Tibial nerve (tissue), 4 donors: ENCODE measurements at regions not wholly inside any gene's neighbourhood (a gene's known extent, or its start where the extent isn't known, plus 50 kb on each side); places are given as distances from the start of the nearest gene placed in this dataset.

Source experiments
- DNase-seq, 2 donors: peaks; one replicate each; pipeline ENCODE4 v3.0.0-alpha.2; 2019; ENCODE audit warnings: low spot score in 2 of 2
- H3K27ac ChIP-seq, 4 donors: fragments of 200-600 bp; sonication (generic) in 3 of 4; one replicate each; pipeline ENCODE4 v1.5.1; 2017 to 2019; ENCODE audit warnings: mild to moderate bottlenecking in 1 of 4
- H3K27me3 ChIP-seq, 2 donors: fragments of 200-600 bp; sonication (generic) in 1 of 2; one replicate each; pipeline versions ENCODE4 v1.5.1 to v1.6.0; 2017 to 2019
- H3K36me3 ChIP-seq, 3 donors: fragments of 200-600 bp; sonication (generic); one replicate each; pipeline ENCODE4 v1.5.1; 2018 to 2019
- H3K4me1 ChIP-seq, 4 donors: fragments of 200-600 bp; sonication (generic) in 3 of 4; one replicate each; pipeline ENCODE4 v1.5.1; 2017 to 2019
- H3K4me3 ChIP-seq, 4 donors: fragments of 200-600 bp; sonication (generic) in 3 of 4; one replicate each; pipeline ENCODE4 v1.5.1; 2017 to 2019; ENCODE audit warnings: mild to moderate bottlenecking in 1 of 4, moderate library complexity in 1 of 4
- H3K9me3 ChIP-seq, 4 donors: fragments of 200-600 bp; sonication (generic) in 3 of 4; one replicate each; pipeline ENCODE4 v1.5.1; 2017 to 2019
- EP300 ChIP-seq, 2 donors: sonication (generic); formaldehyde crosslinking; IDR thresholded peaks; one replicate each; pipeline ENCODE4 v1.6.1; 2017; ENCODE audit warnings: antibody characterized with exemption in 2 of 2, mild to moderate bottlenecking in 1 of 2
- POLR2A ChIP-seq, 2 donors: fragments of 450-650 bp; IDR thresholded peaks; one replicate each; pipeline ENCODE4 v1.6.1; 2017; ENCODE audit warnings: antibody characterized with exemption in 2 of 2, mild to moderate bottlenecking in 2 of 2, moderate library complexity in 2 of 2
- WGBS, 2 donors: methylation state at CpG; one replicate each; pipeline ENCODE4 v1.1.5; 2018; 5-methylcytosine and 5-hydroxymethylcytosine counted together
- TF ChIP-seq, protein P1 (sequence below), 5 experiments: fragments of 200-600 bp in 3 of 5; fragments of 450-650 bp in 2 of 5; sonication (generic) in 3 of 5; IDR thresholded peaks; one replicate each; pipeline ENCODE4 v1.5.1; 2016 to 2019; ENCODE audit warnings: antibody characterized with exemption in 5 of 5, mild to moderate bottlenecking in 3 of 5, moderate library complexity in 2 of 5

DNA sequence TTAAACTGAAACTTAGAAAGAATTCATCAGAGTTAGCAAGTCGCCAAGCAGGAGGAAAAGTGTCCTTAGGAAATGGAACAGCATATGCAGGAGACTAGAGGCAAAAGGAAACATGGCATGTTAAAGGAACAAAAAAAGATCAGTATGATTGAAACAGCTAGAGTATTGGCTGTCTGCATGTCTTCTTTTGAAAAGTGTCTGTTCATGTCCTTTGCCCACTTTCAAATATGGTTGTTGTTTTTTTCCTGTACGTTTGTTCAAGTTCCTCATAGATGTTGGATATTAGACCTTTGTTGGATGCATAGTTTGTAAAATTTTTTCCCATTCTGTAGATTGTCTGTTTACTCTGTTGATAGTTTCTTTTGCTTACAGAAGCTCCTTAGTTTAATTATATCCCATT lies 161.6 kb downstream of the NR4A2 start:
- H3K27ac ChIP-seq: no peak overlapping the region
- peaks cover 0 to 13% (median 0%) of the 10 kb centered on the region in 4 donors for H3K9me3 ChIP-seq
- no peaks in the 10 kb centered on the region for H3K36me3 ChIP-seq
- 61 to 67% methylated on average over 2 of the region's 2 CpGs for WGBS, 2 donors
- no peak for TF ChIP-seq POLR2A (IDR thresholded peaks at IDR 0.05)
- TF ChIP-seq, protein P1, sequence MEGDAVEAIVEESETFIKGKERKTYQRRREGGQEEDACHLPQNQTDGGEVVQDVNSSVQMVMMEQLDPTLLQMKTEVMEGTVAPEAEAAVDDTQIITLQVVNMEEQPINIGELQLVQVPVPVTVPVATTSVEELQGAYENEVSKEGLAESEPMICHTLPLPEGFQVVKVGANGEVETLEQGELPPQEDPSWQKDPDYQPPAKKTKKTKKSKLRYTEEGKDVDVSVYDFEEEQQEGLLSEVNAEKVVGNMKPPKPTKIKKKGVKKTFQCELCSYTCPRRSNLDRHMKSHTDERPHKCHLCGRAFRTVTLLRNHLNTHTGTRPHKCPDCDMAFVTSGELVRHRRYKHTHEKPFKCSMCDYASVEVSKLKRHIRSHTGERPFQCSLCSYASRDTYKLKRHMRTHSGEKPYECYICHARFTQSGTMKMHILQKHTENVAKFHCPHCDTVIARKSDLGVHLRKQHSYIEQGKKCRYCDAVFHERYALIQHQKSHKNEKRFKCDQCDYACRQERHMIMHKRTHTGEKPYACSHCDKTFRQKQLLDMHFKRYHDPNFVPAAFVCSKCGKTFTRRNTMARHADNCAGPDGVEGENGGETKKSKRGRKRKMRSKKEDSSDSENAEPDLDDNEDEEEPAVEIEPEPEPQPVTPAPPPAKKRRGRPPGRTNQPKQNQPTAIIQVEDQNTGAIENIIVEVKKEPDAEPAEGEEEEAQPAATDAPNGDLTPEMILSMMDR (IDR thresholded peaks at IDR 0.05): no peak
- TF ChIP-seq EP300 (IDR thresholded peaks at IDR 0.05): no peak
- no peaks in the 10 kb centered on the region for H3K27me3 ChIP-seq
- H3K4me3 ChIP-seq: no peak overlapping the region
- no peaks in the 10 kb centered on the region for H3K4me1 ChIP-seq
- no peak for DNase-seq

DNA sequence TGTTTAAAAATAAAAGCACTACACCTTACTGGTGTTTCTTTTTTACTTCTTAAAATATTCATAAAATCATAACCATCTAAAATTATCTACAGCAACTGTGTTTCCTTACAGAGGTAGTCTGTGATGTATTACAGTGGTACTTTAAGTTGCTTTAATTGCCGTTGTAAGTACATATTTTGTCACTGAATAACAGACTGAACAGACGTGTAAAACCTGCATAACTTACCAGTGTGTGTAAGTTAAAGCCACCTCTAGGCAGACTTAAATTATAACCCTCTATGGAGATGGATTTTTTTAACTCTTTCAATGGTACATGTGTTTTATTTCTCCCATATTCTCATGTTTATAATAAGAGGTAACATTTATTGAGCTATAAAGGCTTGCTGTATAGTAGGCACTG lies 166.8 kb downstream of the NR4A2 start:
- H3K9me3 ChIP-seq: peaks cover 0 to under 1% (median 0%) of the 10 kb centered on the region in 4 donors
- H3K27me3 ChIP-seq: no peaks in the 10 kb centered on the region
- no peak for DNase-seq
- WGBS, 2 donors: 70 to 74% methylated on average over 2 of the region's 2 CpGs
- no peaks in the 10 kb centered on the region for H3K4me1 ChIP-seq
- no peak overlapping the region for H3K27ac ChIP-seq
- no peaks in the 10 kb centered on the region for H3K36me3 ChIP-seq
- H3K4me3 ChIP-seq: no peak overlapping the region
- TF ChIP-seq, protein P1 (IDR thresholded peaks at IDR 0.05): no peak
- no peak for TF ChIP-seq POLR2A (IDR thresholded peaks at IDR 0.05)
- no peak for TF ChIP-seq EP300 (IDR thresholded peaks at IDR 0.05)

DNA sequence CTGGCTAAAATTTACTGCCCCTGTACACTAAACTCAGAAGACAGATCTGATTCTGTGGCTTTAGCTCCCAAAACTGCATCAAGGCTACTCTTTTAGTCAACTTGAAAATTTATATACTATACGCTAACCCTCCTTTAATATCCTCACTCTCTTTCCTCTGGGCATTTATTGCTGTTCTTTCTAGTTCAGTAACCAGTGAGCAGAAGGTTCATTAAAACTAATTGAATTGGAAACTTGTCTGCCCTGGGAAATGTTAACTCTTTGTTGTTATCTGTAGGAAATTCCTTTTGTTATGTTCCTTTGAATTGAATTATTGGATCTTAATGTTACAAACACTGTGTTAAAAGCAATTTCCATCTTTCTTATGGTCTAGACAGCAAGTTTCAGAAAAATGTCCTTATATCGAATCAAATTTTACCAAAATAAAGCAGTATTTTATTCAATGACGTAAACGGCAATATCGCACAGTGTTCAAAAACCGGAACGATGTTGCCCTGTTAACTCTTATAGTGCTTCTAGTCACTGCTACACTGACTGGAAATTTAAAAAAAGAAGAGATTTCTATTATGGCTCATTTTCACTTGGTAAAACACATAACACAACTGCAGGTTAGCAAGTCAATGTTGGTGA lies 168.3 kb downstream of the NR4A2 start:
- Histone ChIP-seq H3K9me3 (no peaks in the 10 kb centered on the region), H3K27me3 (no peaks in the 10 kb centered on the region), H3K27ac (no peak overlapping the region), H3K36me3 (no peaks in the 10 kb centered on the region), H3K4me3 (peak overlapping the region in 1 of 4 donors; percentile 20), H3K4me1 (no peaks in the 10 kb centered on the region)
- DNase-seq: no peak
- TF ChIP-seq, protein P1 (IDR thresholded peaks at IDR 0.05): no peak
- TF ChIP-seq POLR2A (IDR thresholded peaks at IDR 0.05) (no peak), EP300 (IDR thresholded peaks at IDR 0.05) (no peak)
- 65 to 69% methylated on average over 7 of the region's 7 CpGs for WGBS, 2 donors

DNA sequence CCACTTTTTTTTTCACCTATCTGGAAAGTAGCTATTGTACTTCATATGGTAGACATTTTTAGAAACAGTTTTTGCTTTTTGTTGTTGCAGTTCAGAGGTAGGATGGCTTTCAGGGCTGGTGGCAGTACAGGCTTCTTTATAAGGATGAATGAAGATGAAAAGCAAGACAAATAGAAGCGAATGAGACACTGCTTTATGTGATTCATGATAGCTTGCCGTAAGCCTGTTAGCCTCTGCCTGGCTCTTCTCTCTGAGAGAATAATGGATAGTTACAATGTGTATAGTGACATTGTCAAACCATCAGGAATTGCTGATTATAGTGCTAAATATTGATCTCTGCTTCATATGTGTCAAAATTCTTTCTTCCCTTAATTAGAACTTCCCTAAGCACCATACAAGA lies 173.7 kb downstream of the NR4A2 start:
- WGBS, 2 donors: 69 to 77% methylated on average over 2 of the region's 2 CpGs
- Histone ChIP-seq H3K9me3 (no peaks in the 10 kb centered on the region), H3K4me1 (peaks cover 0 to 5% (median 2%) of the 10 kb centered on the region in 4 donors), H3K27me3 (no peaks in the 10 kb centered on the region), H3K27ac (no peak overlapping the region), H3K4me3 (no peak overlapping the region), H3K36me3 (no peaks in the 10 kb centered on the region)
- DNase-seq: no peak
- TF ChIP-seq, protein P1 (IDR thresholded peaks at IDR 0.05): no peak
- no peak for TF ChIP-seq POLR2A (IDR thresholded peaks at IDR 0.05)
- no peak for TF ChIP-seq EP300 (IDR thresholded peaks at IDR 0.05)

DNA sequence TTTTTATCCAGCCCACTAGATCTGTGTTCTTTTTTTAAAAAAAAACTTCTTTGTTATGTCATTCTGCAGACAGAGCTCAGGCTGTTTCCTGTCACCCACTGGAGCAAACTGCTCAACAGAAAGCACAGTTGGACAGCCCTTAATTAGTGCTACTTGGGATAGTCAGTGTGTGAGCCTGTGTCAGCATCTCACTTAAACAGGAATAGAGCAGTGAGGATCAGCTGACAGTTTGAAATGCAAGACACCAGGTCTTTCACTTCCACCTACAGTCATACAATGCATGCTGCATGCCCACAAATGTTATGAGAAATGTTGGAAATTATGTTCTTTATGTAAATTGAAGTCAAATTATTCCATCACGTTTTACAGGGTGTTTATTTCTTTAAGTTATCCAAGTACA lies 174.9 kb downstream of the NR4A2 start:
- DNase-seq: no peak
- H3K36me3 ChIP-seq: no peaks in the 10 kb centered on the region
- H3K27ac ChIP-seq: peak overlapping the region in 1 of 4 donors; percentile 47
- no peak overlapping the region for H3K4me3 ChIP-seq
- no peaks in the 10 kb centered on the region for H3K9me3 ChIP-seq
- H3K4me1 ChIP-seq: peaks cover 0 to 5% (median 2%) of the 10 kb centered on the region in 4 donors
- H3K27me3 ChIP-seq: no peaks in the 10 kb centered on the region
- no peak for TF ChIP-seq EP300 (IDR thresholded peaks at IDR 0.05)
- no peak for TF ChIP-seq POLR2A (IDR thresholded peaks at IDR 0.05)
- TF ChIP-seq, protein P1 (IDR thresholded peaks at IDR 0.05): no peak
- WGBS, 2 donors: 27 to 29% methylated on average over 1 of the region's 1 CpG
